ENCODE measurements at regions not wholly inside any gene's neighbourhood (a gene's known extent, or its start where the extent isn't known, plus 50 kb on each side); places are given as distances from the start of the nearest gene placed in this dataset.

- TF ChIP-seq, protein P1, sequence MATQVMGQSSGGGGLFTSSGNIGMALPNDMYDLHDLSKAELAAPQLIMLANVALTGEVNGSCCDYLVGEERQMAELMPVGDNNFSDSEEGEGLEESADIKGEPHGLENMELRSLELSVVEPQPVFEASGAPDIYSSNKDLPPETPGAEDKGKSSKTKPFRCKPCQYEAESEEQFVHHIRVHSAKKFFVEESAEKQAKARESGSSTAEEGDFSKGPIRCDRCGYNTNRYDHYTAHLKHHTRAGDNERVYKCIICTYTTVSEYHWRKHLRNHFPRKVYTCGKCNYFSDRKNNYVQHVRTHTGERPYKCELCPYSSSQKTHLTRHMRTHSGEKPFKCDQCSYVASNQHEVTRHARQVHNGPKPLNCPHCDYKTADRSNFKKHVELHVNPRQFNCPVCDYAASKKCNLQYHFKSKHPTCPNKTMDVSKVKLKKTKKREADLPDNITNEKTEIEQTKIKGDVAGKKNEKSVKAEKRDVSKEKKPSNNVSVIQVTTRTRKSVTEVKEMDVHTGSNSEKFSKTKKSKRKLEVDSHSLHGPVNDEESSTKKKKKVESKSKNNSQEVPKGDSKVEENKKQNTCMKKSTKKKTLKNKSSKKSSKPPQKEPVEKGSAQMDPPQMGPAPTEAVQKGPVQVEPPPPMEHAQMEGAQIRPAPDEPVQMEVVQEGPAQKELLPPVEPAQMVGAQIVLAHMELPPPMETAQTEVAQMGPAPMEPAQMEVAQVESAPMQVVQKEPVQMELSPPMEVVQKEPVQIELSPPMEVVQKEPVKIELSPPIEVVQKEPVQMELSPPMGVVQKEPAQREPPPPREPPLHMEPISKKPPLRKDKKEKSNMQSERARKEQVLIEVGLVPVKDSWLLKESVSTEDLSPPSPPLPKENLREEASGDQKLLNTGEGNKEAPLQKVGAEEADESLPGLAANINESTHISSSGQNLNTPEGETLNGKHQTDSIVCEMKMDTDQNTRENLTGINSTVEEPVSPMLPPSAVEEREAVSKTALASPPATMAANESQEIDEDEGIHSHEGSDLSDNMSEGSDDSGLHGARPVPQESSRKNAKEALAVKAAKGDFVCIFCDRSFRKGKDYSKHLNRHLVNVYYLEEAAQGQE (IDR thresholded peaks at IDR 0.05; ENCODE audit: low read depth), result no peak
- TF ChIP-seq EP300 (IDR thresholded peaks at IDR 0.05; ENCODE audit: borderline replicate concordance) (no peak), YY1 (IDR thresholded peaks at IDR 0.05; ENCODE audit: low read depth) (no peak), CEBPB (IDR thresholded peaks at IDR 0.05) (no peak)
Observed at GRCh38 chrX:135643916-135644315, 69.5 kb upstream of the CT45A1 start.

Data from Ishikawa (cell line).